HEK293 (cell line): ENCODE measurements at regions not wholly inside any gene's neighbourhood (a gene's known extent, or its start where the extent isn't known, plus 50 kb on each side); places are given as distances from the start of the nearest gene placed in this dataset.

Source experiments
- CTCF ChIA-PET: fragments of 350-600 bp; formaldehyde crosslinking; extraction: SDS; loops from one replicate; lab custom pipeline; 2021; ENCODE audit warnings: antibody characterized with exemption; lab: Yijun Ruan, JAX
- POLR2A ChIA-PET: fragments of 300-600 bp; formaldehyde crosslinking; extraction: SDS; loops from one replicate; lab custom pipeline; 2020; ENCODE audit warnings: antibody characterized with exemption, inconsistent platforms; lab: Yijun Ruan, JAX
- H3K27ac ChIP-seq: fragments of 200-500 bp; sonication (Bioruptor generic); 2 replicates; pipeline ENCODE4 v1.5.1; 2014; ENCODE audit warnings: low read depth, low read length, control low read depth, inconsistent platforms; ENCODE audit errors: extremely low read depth
- H3K36me3 ChIP-seq, 2 experiments: fragments of 200-500 bp in 1 of 2; sonication (Bioruptor generic) in 1 of 2; 1 replicate in 1 of 2; 2 replicates in 1 of 2; pipeline ENCODE4 v1.5.1; 2014 to 2017; ENCODE audit warnings: inconsistent platforms in 2 of 2, low read length in 2 of 2; ENCODE audit not compliant: control insufficient read depth in 2 of 2, insufficient read depth in 1 of 2
- H3K4me1 ChIP-seq: fragments of 200-500 bp; sonication (Bioruptor generic); 2 replicates; pipeline ENCODE4 v1.5.1; 2014; ENCODE audit warnings: mild to moderate bottlenecking, low read length, inconsistent platforms; ENCODE audit not compliant: control insufficient read depth, insufficient read depth
- H3K4me3 ChIP-seq: 2 replicates; pipeline ENCODE4 v1.5.1; 2011; ENCODE audit warnings: low read depth, mild to moderate bottlenecking, control low read depth, low read length, moderate library complexity
- H3K9me3 ChIP-seq: fragments of 200-500 bp; sonication (Bioruptor generic); 2 replicates; pipeline ENCODE4 v1.5.1; 2014; ENCODE audit warnings: low read depth, low read length, inconsistent platforms; ENCODE audit not compliant: control insufficient read depth, insufficient read depth
- GLI2 ChIP-seq: fragments of 450-650 bp; formaldehyde crosslinking; IDR thresholded peaks from 2 replicates; pipeline ENCODE4; 2017; ENCODE audit warnings: missing biosample characterization, missing genetic modification characterization, low read depth, borderline replicate concordance
- GLIS1 ChIP-seq: fragments of 450-650 bp; formaldehyde crosslinking; IDR thresholded peaks from 2 replicates; pipeline ENCODE4 v1.5.1; 2016; ENCODE audit warnings: missing biosample characterization, missing genetic modification characterization
- MEIS1 ChIP-seq: sonication (generic); formaldehyde crosslinking; IDR thresholded peaks from 2 replicates; pipeline ENCODE4 v1.8.1; 2022; ENCODE audit warnings: missing genetic modification reagents, mild to moderate bottlenecking, borderline replicate concordance
- OVOL3 ChIP-seq: fragments of 450-650 bp; formaldehyde crosslinking; IDR thresholded peaks from 2 replicates; pipeline ENCODE4 v1.5.1; 2016; ENCODE audit warnings: missing biosample characterization, missing genetic modification characterization
- SALL2 ChIP-seq: fragments of 450-650 bp; formaldehyde crosslinking; IDR thresholded peaks from 2 replicates; pipeline ENCODE4 v1.5.0; 2017; ENCODE audit warnings: missing biosample characterization, mild to moderate bottlenecking, missing genetic modification characterization, borderline replicate concordance
- TCF7L2 ChIP-seq: IDR thresholded peaks from 2 replicates; pipeline ENCODE4 v1.6.1; 2011; ENCODE audit warnings: low read depth, mild to moderate bottlenecking, inconsistent platforms, low read length, moderate library complexity, borderline replicate concordance
- ZBTB7A ChIP-seq: fragments of 450-650 bp; formaldehyde crosslinking; IDR thresholded peaks from 2 replicates; pipeline ENCODE4 v1.5.1; 2016; ENCODE audit warnings: low read depth, missing biosample characterization, missing genetic modification characterization
- ZNF169 ChIP-seq: fragments of 450-650 bp; formaldehyde crosslinking; IDR thresholded peaks from 2 replicates; pipeline ENCODE4 v1.5.1; 2016; ENCODE audit warnings: missing biosample characterization, missing genetic modification characterization
- ZNF175 ChIP-seq: fragments of 450-650 bp; formaldehyde crosslinking; IDR thresholded peaks from 2 replicates; pipeline ENCODE4 v1.5.1; 2016; ENCODE audit warnings: missing biosample characterization, missing genetic modification characterization
- ZNF23 ChIP-seq: fragments of 450-650 bp; formaldehyde crosslinking; IDR thresholded peaks from 2 replicates; pipeline ENCODE4 v1.5.1; 2016; ENCODE audit warnings: missing biosample characterization, missing genetic modification characterization, borderline replicate concordance
- ZNF274 ChIP-seq, 2 experiments: fragments of 200-500 bp in 1 of 2; fragments of 450-650 bp in 1 of 2; sonication (Bioruptor generic) in 1 of 2; formaldehyde crosslinking in 1 of 2; IDR thresholded peaks; 2 replicates each; pipeline versions ENCODE4 v1.5.1 to v1.6.1; 2014 to 2016; ENCODE audit warnings: borderline replicate concordance in 1 of 2, inconsistent platforms in 1 of 2, low read length in 1 of 2, missing biosample characterization in 1 of 2, missing genetic modification characterization in 1 of 2
- ZNF311 ChIP-seq: fragments of 450-650 bp; formaldehyde crosslinking; IDR thresholded peaks from 2 replicates; pipeline ENCODE4 v1.5.1; 2017; ENCODE audit warnings: missing biosample characterization, missing genetic modification characterization, borderline replicate concordance
- ZNF335 ChIP-seq: fragments of 450-650 bp; formaldehyde crosslinking; conservative IDR thresholded peaks from 2 replicates; pipeline ENCODE4 v1.5.1; 2016; ENCODE audit warnings: missing biosample characterization, missing genetic modification characterization
- ZNF433 ChIP-seq: fragments of 450-650 bp; formaldehyde crosslinking; IDR thresholded peaks from 2 replicates; pipeline ENCODE4 v1.5.1; 2016; ENCODE audit warnings: missing biosample characterization, missing genetic modification characterization, low read depth
- ZSCAN30 ChIP-seq: fragments of 450-650 bp; IDR thresholded peaks from 2 replicates; pipeline ENCODE4 v1.5.1; 2018; ENCODE audit warnings: missing biosample characterization, mild to moderate bottlenecking, missing genetic modification characterization, moderate library complexity
- TF ChIP-seq, protein P1 (sequence below): fragments of 450-650 bp; formaldehyde crosslinking; IDR thresholded peaks from 2 replicates; pipeline ENCODE4 v1.5.1; 2016; ENCODE audit warnings: missing biosample characterization, missing genetic modification characterization
- TF ChIP-seq, protein P2 (sequence below): fragments of 450-650 bp; formaldehyde crosslinking; IDR thresholded peaks from 2 replicates; pipeline ENCODE4 v1.5.1; 2016; ENCODE audit warnings: missing biosample characterization, missing genetic modification characterization
- TF ChIP-seq, protein P3 (sequence below): fragments of 450-650 bp; formaldehyde crosslinking; IDR thresholded peaks from 2 replicates; pipeline ENCODE4 v1.5.1; 2016; ENCODE audit warnings: missing biosample characterization, missing genetic modification characterization
- TF ChIP-seq, protein P4 (sequence below): fragments of 450-650 bp; formaldehyde crosslinking; IDR thresholded peaks from 2 replicates; pipeline ENCODE4 v1.5.1; 2016; ENCODE audit warnings: missing biosample characterization, missing genetic modification characterization, low read depth
- TF ChIP-seq, protein P5 (sequence below): fragments of 450-650 bp; formaldehyde crosslinking; IDR thresholded peaks from 2 replicates; pipeline ENCODE4 v1.5.1; 2016; ENCODE audit warnings: missing biosample characterization, missing genetic modification characterization

DNA sequence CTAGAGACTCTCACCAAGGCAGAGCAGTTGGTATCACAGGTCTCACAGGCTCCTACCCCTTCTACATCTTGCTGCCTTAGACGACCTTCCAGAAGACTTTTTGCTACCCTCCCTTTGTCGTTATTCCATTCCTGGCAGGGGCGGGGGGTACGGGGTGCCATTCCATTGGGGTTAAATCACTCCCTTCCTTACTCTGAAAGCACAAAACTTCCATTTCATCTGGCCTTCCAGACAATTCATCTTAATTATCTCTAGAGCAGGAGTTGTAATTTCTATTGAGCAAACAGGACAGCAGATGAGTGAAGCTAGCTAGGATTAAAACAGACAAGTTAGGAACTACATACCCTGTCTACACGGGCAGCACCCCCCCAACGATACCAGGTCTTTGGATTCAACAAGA, 276.2 kb upstream of the TANK start:
- POLR2A ChIA-PET: no interaction called here
- H3K27ac ChIP-seq: no peak overlapping the region
- no peak for TF ChIP-seq GLIS1 (tag by site-specific recombination)
- no peak for TF ChIP-seq ZBTB7A (tag by site-specific recombination)
- no peak for TF ChIP-seq ZNF335
- CTCF ChIA-PET: no interaction called here
- H3K4me3 ChIP-seq: no peak overlapping the region
- no peaks in the 10 kb centered on the region for H3K4me1 ChIP-seq
- no peaks in the 10 kb centered on the region for H3K9me3 ChIP-seq
- H3K36me3 ChIP-seq: no peaks in the 10 kb centered on the region

DNA sequence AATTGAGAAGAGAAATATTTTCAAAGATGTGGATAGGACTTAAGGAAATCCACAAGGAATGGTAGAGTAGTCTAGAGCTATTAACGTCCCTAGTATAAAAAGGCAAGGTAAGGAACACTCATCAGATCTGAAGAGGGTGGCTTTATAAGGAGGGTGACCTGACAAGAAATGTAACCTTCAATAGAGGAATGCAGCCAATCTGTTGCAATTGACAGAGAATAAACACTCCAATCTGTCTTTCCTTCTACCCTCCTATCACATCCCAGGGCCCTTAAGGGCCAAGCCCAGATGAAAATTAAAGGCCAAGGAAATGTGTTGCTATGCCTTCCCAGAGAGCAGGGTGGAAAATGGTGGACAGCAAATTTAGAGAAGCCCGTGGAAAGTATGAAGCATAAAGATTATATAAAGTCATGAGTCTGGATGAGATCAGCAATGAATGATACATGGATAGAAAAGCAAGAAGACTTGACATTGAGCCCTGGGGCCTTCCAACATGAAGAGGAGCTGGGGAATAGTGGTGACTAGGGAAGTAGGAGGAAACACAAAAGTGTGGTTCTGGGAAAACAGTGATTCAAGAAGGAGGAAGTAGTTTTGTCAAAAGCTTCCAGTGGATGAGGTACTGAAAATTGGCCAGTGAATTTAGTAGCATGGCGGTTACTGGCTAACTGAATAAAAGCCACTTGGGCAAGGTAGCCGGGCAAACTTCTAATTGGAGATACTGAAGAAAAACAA, 270.6 kb upstream of the TANK start:
- TF ChIP-seq MEIS1 (CRISPR knock-in tag) (no peak), TCF7L2 (no peak), ZSCAN30 (no peak), GLI2 (tag by site-specific recombination) (no peak)
- TF ChIP-seq, protein P1, sequence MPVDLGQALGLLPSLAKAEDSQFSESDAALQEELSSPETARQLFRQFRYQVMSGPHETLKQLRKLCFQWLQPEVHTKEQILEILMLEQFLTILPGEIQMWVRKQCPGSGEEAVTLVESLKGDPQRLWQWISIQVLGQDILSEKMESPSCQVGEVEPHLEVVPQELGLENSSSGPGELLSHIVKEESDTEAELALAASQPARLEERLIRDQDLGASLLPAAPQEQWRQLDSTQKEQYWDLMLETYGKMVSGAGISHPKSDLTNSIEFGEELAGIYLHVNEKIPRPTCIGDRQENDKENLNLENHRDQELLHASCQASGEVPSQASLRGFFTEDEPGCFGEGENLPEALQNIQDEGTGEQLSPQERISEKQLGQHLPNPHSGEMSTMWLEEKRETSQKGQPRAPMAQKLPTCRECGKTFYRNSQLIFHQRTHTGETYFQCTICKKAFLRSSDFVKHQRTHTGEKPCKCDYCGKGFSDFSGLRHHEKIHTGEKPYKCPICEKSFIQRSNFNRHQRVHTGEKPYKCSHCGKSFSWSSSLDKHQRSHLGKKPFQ (tag by site-specific recombination): no peak
- TF ChIP-seq, protein P2, sequence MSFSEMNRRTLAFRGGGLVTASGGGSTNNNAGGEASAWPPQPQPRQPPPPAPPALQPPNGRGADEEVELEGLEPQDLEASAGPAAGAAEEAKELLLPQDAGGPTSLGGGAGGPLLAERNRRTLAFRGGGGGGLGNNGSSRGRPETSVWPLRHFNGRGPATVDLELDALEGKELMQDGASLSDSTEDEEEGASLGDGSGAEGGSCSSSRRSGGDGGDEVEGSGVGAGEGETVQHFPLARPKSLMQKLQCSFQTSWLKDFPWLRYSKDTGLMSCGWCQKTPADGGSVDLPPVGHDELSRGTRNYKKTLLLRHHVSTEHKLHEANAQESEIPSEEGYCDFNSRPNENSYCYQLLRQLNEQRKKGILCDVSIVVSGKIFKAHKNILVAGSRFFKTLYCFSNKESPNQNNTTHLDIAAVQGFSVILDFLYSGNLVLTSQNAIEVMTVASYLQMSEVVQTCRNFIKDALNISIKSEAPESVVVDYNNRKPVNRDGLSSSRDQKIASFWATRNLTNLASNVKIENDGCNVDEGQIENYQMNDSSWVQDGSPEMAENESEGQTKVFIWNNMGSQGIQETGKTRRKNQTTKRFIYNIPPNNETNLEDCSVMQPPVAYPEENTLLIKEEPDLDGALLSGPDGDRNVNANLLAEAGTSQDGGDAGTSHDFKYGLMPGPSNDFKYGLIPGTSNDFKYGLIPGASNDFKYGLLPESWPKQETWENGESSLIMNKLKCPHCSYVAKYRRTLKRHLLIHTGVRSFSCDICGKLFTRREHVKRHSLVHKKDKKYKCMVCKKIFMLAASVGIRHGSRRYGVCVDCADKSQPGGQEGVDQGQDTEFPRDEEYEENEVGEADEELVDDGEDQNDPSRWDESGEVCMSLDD (tag by site-specific recombination): no peak
- POLR2A ChIA-PET: no interaction called here
- H3K9me3 ChIP-seq: no peaks in the 10 kb centered on the region
- no peaks in the 10 kb centered on the region for H3K36me3 ChIP-seq
- CTCF ChIA-PET: interaction anchor here (0.6 to 1.4 kb wide), 2 partner anchors 26 to 1023 kb away, joined by 3 to 4 read pairs; no protein-coding TSS in a partner anchor
- H3K27ac ChIP-seq: no peak overlapping the region
- no peak overlapping the region for H3K4me3 ChIP-seq
- H3K4me1 ChIP-seq: no peaks in the 10 kb centered on the region

DNA sequence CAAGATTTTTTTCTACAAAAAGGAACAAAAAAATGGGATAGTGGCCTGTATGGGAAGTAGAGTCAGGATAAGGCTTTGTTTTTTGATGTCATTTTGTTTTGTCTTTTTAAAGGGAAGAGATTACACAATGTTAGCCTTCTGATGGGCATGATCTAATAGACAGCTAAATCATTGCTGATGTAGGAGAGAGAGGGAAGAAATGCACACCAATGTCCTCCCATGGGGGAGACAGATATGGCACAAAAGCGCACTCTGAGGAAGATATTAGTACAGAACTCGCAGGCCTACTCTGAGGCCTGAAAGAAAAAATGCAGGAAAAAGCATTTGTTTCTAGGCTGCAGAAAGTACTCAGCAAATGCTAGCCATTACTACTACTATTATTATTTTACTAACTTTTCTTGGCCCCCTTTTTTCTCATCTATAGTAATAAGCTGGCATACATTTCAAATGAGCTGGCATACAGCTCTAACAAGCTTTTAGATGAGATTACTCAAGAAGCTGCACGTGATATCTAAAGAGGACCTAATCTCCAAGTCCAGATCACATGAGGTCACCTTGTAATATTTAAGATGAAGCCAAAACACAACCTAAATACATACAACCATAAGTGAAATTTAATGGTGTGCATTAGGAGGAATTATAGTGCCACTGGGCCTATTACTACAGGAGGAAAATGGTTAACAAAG, 269.4 kb upstream of the TANK start:
- H3K9me3 ChIP-seq: no peaks in the 10 kb centered on the region
- H3K4me1 ChIP-seq: no peaks in the 10 kb centered on the region
- CTCF ChIA-PET: interaction anchor here (1.4 kb wide), 1 partner anchor 28 kb away, joined by 3 read pairs; no protein-coding TSS in a partner anchor
- H3K27ac ChIP-seq: no peak overlapping the region
- POLR2A ChIA-PET: no interaction called here
- no peaks in the 10 kb centered on the region for H3K36me3 ChIP-seq
- H3K4me3 ChIP-seq: no peak overlapping the region
- TF ChIP-seq ZNF175 (tag by site-specific recombination) (no peak), ZNF169 (tag by site-specific recombination) (no peak), ZNF433 (no peak), OVOL3 (no peak), ZNF23 (tag by site-specific recombination) (no peak), ZNF274 (IDR thresholded peaks at IDR 0.05; ENCODE audit: low read length) (no peak), ZNF274 (tag by site-specific recombination; IDR thresholded peaks at IDR 0.05; ENCODE audit: borderline replicate concordance) (no peak), ZNF311 (tag by site-specific recombination) (no peak), ZBTB7A (tag by site-specific recombination) (no peak), SALL2 (tag by site-specific recombination) (no peak)
- TF ChIP-seq, protein P3, sequence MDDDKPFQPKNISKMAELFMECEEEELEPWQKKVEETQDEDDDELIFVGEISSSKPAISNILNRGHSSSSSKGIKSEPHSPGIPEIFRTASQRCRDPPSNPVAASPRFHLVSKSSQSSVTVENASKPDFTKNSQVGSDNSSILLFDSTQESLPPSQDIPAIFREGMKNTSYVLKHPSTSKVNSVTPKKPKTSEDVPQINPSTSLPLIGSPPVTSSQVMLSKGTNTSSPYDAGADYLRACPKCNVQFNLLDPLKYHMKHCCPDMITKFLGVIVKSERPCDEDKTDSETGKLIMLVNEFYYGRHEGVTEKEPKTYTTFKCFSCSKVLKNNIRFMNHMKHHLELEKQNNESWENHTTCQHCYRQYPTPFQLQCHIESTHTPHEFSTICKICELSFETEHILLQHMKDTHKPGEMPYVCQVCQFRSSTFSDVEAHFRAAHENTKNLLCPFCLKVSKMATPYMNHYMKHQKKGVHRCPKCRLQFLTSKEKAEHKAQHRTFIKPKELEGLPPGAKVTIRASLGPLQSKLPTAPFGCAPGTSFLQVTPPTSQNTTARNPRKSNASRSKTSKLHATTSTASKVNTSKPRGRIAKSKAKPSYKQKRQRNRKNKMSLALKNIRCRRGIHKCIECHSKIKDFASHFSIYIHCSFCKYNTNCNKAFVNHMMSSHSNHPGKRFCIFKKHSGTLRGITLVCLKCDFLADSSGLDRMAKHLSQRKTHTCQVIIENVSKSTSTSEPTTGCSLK (tag by site-specific recombination): no peak
- TF ChIP-seq, protein P4, sequence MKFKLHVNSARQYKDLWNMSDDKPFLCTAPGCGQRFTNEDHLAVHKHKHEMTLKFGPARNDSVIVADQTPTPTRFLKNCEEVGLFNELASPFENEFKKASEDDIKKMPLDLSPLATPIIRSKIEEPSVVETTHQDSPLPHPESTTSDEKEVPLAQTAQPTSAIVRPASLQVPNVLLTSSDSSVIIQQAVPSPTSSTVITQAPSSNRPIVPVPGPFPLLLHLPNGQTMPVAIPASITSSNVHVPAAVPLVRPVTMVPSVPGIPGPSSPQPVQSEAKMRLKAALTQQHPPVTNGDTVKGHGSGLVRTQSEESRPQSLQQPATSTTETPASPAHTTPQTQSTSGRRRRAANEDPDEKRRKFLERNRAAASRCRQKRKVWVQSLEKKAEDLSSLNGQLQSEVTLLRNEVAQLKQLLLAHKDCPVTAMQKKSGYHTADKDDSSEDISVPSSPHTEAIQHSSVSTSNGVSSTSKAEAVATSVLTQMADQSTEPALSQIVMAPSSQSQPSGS (tag by site-specific recombination): no peak
- TF ChIP-seq, protein P5, sequence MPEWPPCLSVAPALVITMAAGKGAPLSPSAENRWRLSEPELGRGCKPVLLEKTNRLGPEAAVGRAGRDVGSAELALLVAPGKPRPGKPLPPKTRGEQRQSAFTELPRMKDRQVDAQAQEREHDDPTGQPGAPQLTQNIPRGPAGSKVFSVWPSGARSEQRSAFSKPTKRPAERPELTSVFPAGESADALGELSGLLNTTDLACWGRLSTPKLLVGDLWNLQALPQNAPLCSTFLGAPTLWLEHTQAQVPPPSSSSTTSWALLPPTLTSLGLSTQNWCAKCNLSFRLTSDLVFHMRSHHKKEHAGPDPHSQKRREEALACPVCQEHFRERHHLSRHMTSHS (tag by site-specific recombination): no peak
